ENCODE measurements at regions not wholly inside any gene's neighbourhood (a gene's known extent, or its start where the extent isn't known, plus 50 kb on each side); places are given as distances from the start of the nearest gene placed in this dataset.

- no peak for TF ChIP-seq POLR2A (IDR thresholded peaks at IDR 0.05)
- TF ChIP-seq CTCF (IDR thresholded peaks at IDR 0.05), result no peak
- TF ChIP-seq POLR2AphosphoS5 (IDR thresholded peaks at IDR 0.05), result no peak
Measured at GRCh38 chr2:11090187-11090586, 65.1 kb upstream of the SLC66A3 start.
